ENCODE measurements at regions not wholly inside any gene's neighbourhood (a gene's known extent, or its start where the extent isn't known, plus 50 kb on each side); places are given as distances from the start of the nearest gene placed in this dataset.

- ChIA-PET POLR2A (no interaction called here), CTCF (interaction anchor here (1.0 to 2.9 kb wide), 4 partner anchors 26 to 258 kb away, joined by 3 to 24 read pairs (median 4); no protein-coding TSS in a partner anchor)
- no peaks in the 10 kb centered on the region for H3K27me3 ChIP-seq (ENCODE audit: insufficient read depth)
- WGBS (ENCODE audit: low lambda C conversion rate), result 22% methylated on average over 5 of the region's 5 CpGs
- no peak overlapping the region; the same call in 1 of the 2 replicates for H2AFZ ChIP-seq (ENCODE audit: low read depth)
- H3K4me1 ChIP-seq (ENCODE audit: control insufficient read depth in 1 of 2, insufficient read depth in 2 of 2, low read depth in 1 of 2, low read length in 1 of 2), result peaks cover 0 to 20% of the 10 kb centered on the region in 2 experiments; a peak in 3 of 4 replicates
- no peaks in the 10 kb centered on the region for H3K9me2 ChIP-seq
- H4K20me1 ChIP-seq (ENCODE audit: insufficient read depth), result no peaks in the 10 kb centered on the region
- H3K79me2 ChIP-seq (ENCODE audit: insufficient read depth), result no peaks in the 10 kb centered on the region
- no peak overlapping the region for H3K4me3 ChIP-seq (ENCODE audit: low read depth in 2 of 2, low read length in 1 of 2)
- peak overlapping the region in 1 of 2 experiments; percentile 99; a peak in 3 of 4 replicates for H3K27ac ChIP-seq (ENCODE audit: low read depth in 2 of 2, low read length in 1 of 2)
- no peaks in the 10 kb centered on the region for H3K36me3 ChIP-seq (replicated peaks in 1 of 2; ENCODE audit: control insufficient read depth in 1 of 2, insufficient read depth in 2 of 2, low read length in 1 of 2)
- DNase-seq, result peak; percentile 37
- H3K4me2 ChIP-seq, result no peak overlapping the region
- no peaks in the 10 kb centered on the region for H3K9me3 ChIP-seq
- H3F3A ChIP-seq (replicated peaks; ENCODE audit: insufficient read depth), result peaks cover 45% of the 10 kb centered on the region
- no peak overlapping the region for H3K9ac ChIP-seq
- peak; percentile 71; the same call in 1 of the 2 replicates for TF ChIP-seq FOSL2 (IDR thresholded peaks at IDR 0.05; ENCODE audit: borderline replicate concordance, low read depth)
- TF ChIP-seq IRF3 (IDR thresholded peaks at IDR 0.05; ENCODE audit: low read depth, low read length), result no peak
- TF ChIP-seq FOXJ3 (CRISPR knock-in tag; IDR thresholded peaks at IDR 0.05), result no peak
- TF ChIP-seq ZBTB33 (IDR thresholded peaks at IDR 0.05; ENCODE audit: borderline replicate concordance, low read depth), result no peak
- TF ChIP-seq CTCF (IDR thresholded peaks at IDR 0.05), result peak; percentile 78
- TF ChIP-seq TAF1 (IDR thresholded peaks at IDR 0.05; ENCODE audit: borderline replicate concordance, low read depth, low read length), result no peak
- peak; percentile 84 for TF ChIP-seq SMC3 (IDR thresholded peaks at IDR 0.05; ENCODE audit: low read depth, low read length)
- TF ChIP-seq RXRA (IDR thresholded peaks at IDR 0.05; ENCODE audit: borderline replicate concordance, low read depth), result peak; percentile 66; the same call in 1 of the 2 replicates
- TF ChIP-seq USF1 (IDR thresholded peaks at IDR 0.05; ENCODE audit: borderline replicate concordance, low read depth), result no peak
- TF ChIP-seq YY1 (IDR thresholded peaks at IDR 0.05; ENCODE audit: low read depth), result no peak
- no peak; the same call in 1 of the 2 replicates for TF ChIP-seq TEAD4 (IDR thresholded peaks at IDR 0.05; ENCODE audit: borderline replicate concordance, insufficient read depth)
- TF ChIP-seq NRF1 (IDR thresholded peaks at IDR 0.05; ENCODE audit: low read depth, low read length), result no peak
- peak; percentile 67 for TF ChIP-seq JUND (IDR thresholded peaks at IDR 0.05)
- no peak for TF ChIP-seq RCOR1 (IDR thresholded peaks at IDR 0.05; ENCODE audit: low read length)
- TF ChIP-seq NFIC (IDR thresholded peaks at IDR 0.05; ENCODE audit: borderline replicate concordance), result peak; percentile 7; the same call in 1 of the 2 replicates
- TF ChIP-seq MEF2A (IDR thresholded peaks at IDR 0.05; ENCODE audit: borderline replicate concordance, low read depth), result peak; percentile 65; the same call in 1 of the 2 replicates
- TF ChIP-seq RFX5 (IDR thresholded peaks at IDR 0.05; ENCODE audit: low read length), result no peak
- TF ChIP-seq FOXM1 (IDR thresholded peaks at IDR 0.05; ENCODE audit: low read depth), result no peak
- TF ChIP-seq EZH2phosphoT487 (IDR thresholded peaks at IDR 0.05; ENCODE audit: borderline replicate concordance, low read depth), result no peak
- TF ChIP-seq RAD21 (IDR thresholded peaks at IDR 0.05; ENCODE audit: low read length), result peak; percentile 91
- no peak for TF ChIP-seq SIN3A (IDR thresholded peaks at IDR 0.05; ENCODE audit: borderline replicate concordance, low read depth, low read length)
- no peak for TF ChIP-seq CHD2 (IDR thresholded peaks at IDR 0.05; ENCODE audit: low read length, partially characterized antibody)
- no peak; the same call in 1 of the 2 replicates for TF ChIP-seq POLR2AphosphoS5 (IDR thresholded peaks at IDR 0.05; ENCODE audit: low read depth, low read length)
- no peak for TF ChIP-seq GATA2 (CRISPR knock-in tag; IDR thresholded peaks at IDR 0.05)
- TF ChIP-seq REST (IDR thresholded peaks at IDR 0.05; ENCODE audit: low read depth, low read length), result no peak
- peak; percentile 65; the same call in 1 of the 2 replicates for TF ChIP-seq TCF12 (IDR thresholded peaks at IDR 0.05)
Measured at GRCh38 chr11:26227301-26227746, 104.6 kb upstream of the ANO3 start.

Data from SK-N-SH (cell line).